ENCODE measurements at regions not wholly inside any gene's neighbourhood (a gene's known extent, or its start where the extent isn't known, plus 50 kb on each side); places are given as distances from the start of the nearest gene placed in this dataset.

- no peak for DNase-seq (ENCODE audit: low read depth)
Observed at GRCh38 chr12:84603484-84604248, 308.9 kb downstream of the SLC6A15 start.

GRCh38 chr12:84601483-84601882, 311.1 kb downstream of the SLC6A15 start:
- DNase-seq (ENCODE audit: low read depth) = no peak

GRCh38 chr12:84599539-84599938, 313.1 kb downstream of the SLC6A15 start:
- no peak for DNase-seq (ENCODE audit: low read depth)

GRCh38 chr12:84596266-84596665, 316.3 kb downstream of the SLC6A15 start:
- DNase-seq (ENCODE audit: low read depth) = no peak

GRCh38 chr12:84594157-84594556, 318.4 kb downstream of the SLC6A15 start:
- DNase-seq (ENCODE audit: low read depth) = no peak

GRCh38 chr12:84585776-84586395, 326.7 kb downstream of the SLC6A15 start:
- peak; percentile 74 for DNase-seq (ENCODE audit: low read depth)

GRCh38 chr12:84572196-84572595, 340.4 kb downstream of the SLC6A15 start:
- no peak for DNase-seq (ENCODE audit: low read depth)

- no peak for DNase-seq (ENCODE audit: low read depth)
Observed at GRCh38 chr12:84562331-84562730, 350.3 kb downstream of the SLC6A15 start.

- DNase-seq (ENCODE audit: low read depth) = no peak
Observed at GRCh38 chr12:84561351-84561750, 351.2 kb downstream of the SLC6A15 start.

- DNase-seq (ENCODE audit: low read depth) = no peak
Observed at GRCh38 chr12:84554199-84554723, 358.3 kb downstream of the SLC6A15 start.

GRCh38 chr12:84553331-84554117, 359.1 kb downstream of the SLC6A15 start:
- no peak for DNase-seq (ENCODE audit: low read depth)

GRCh38 chr12:84551373-84551772, 361.2 kb downstream of the SLC6A15 start:
- no peak for DNase-seq (ENCODE audit: low read depth)

- no peak for DNase-seq (ENCODE audit: low read depth)
Observed at GRCh38 chr12:84550518-84550917, 362.1 kb downstream of the SLC6A15 start.

- DNase-seq (ENCODE audit: low read depth) = no peak
Observed at GRCh38 chr12:84542289-84542688, 370.3 kb downstream of the SLC6A15 start.

- peak; percentile 20 for DNase-seq (ENCODE audit: low read depth)
Observed at GRCh38 chr12:84537666-84538065, 374.9 kb downstream of the SLC6A15 start.

- no peak for DNase-seq (ENCODE audit: low read depth)
Observed at GRCh38 chr12:84512751-84513150, 399.8 kb downstream of the SLC6A15 start.

- DNase-seq (ENCODE audit: low read depth) = no peak
Observed at GRCh38 chr12:84508851-84509260, 403.7 kb downstream of the SLC6A15 start.

- no peak for DNase-seq (ENCODE audit: low read depth)
Observed at GRCh38 chr12:84507956-84508850, 404.4 kb downstream of the SLC6A15 start.

GRCh38 chr12:84506282-84506681, 406.3 kb downstream of the SLC6A15 start:
- peak; percentile 89 for DNase-seq (ENCODE audit: low read depth)

- DNase-seq (ENCODE audit: low read depth) = no peak
Observed at GRCh38 chr12:84502907-84503787, 409.5 kb downstream of the SLC6A15 start.

Data from forelimb muscle (tissue), 1 donor.